SK-N-MC (cell line): ENCODE measurements at regions not wholly inside any gene's neighbourhood (a gene's known extent, or its start where the extent isn't known, plus 50 kb on each side); places are given as distances from the start of the nearest gene placed in this dataset.

Experiments
- DNase-seq: peaks from one replicate; pipeline ENCODE4 v3.0.0-alpha.2; 2011; ENCODE audit warnings: low read depth, low spot score
- H3K27ac ChIP-seq: fragments of 200-600 bp; sonication (generic); 2 replicates; pipeline ENCODE4 v1.5.1; 2016; ENCODE audit warnings: mixed run types
- H3K36me3 ChIP-seq: fragments of 200-600 bp; sonication (generic); 2 replicates; pipeline ENCODE4 v1.6.1; 2017; ENCODE audit warnings: antibody characterized with exemption, low read length, mixed read lengths; ENCODE audit not compliant: insufficient read depth
- H3K4me3 ChIP-seq: fragments of 200-600 bp; sonication (generic); 2 replicates; pipeline ENCODE4 v1.5.1; 2016
- H3K9ac ChIP-seq: fragments of 200-600 bp; sonication (generic); 2 replicates; pipeline ENCODE4 v1.8.0; 2017; ENCODE audit warnings: mixed run types, mixed read lengths; ENCODE audit not compliant: insufficient read length
- H3K9me3 ChIP-seq: fragments of 200-600 bp; sonication (generic); 2 replicates; pipeline ENCODE4 v1.6.1; 2017; ENCODE audit warnings: low read depth, mild to moderate bottlenecking, antibody characterized with exemption, low read length, moderate library complexity, mixed read lengths
- EZH2 ChIP-seq: fragments of 200-600 bp; sonication (generic); IDR thresholded peaks from one replicate; pipeline ENCODE4 v1.6.1; 2017; ENCODE audit warnings: antibody characterized with exemption
- FOXP2 ChIP-seq: optimal IDR thresholded peaks from 2 replicates; pipeline ENCODE3; 2011; ENCODE audit warnings: mild to moderate bottlenecking, moderate library complexity; ENCODE audit not compliant: insufficient read depth; ENCODE audit errors: extremely low read length, control extremely low read depth
- POLR2AphosphoS5 ChIP-seq: IDR thresholded peaks from 2 replicates; pipeline ENCODE4 v1.6.1; 2012; ENCODE audit warnings: mild to moderate bottlenecking, low read depth, low read length, borderline replicate concordance

GRCh38 chr15:39333393-39333792 lies 247.5 kb upstream of the THBS1 start:
- H3K27ac ChIP-seq = no peak overlapping the region

DNA sequence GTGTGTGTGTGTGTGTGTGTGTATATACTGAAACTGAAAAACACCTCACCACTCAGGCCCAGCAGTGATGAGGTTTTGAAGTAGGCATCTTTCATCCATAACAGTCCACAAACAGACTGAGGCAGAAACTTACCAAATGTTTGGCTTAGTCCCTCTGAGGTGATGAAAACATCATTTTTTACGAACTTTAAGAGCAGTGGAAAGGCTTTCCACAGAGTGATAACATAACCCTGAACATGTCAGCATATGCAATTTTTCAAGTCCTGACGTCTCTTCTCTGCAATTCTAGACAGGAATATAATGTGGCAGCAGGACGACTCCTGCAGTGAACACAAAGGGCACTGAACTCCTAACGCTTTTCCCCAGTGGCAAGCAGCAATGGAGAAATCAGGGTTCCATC lies 247.0 kb upstream of the THBS1 start:
- H3K27ac ChIP-seq = no peak overlapping the region
- H3K4me3 ChIP-seq = no peak overlapping the region
- no peaks in the 10 kb centered on the region for H3K9me3 ChIP-seq
- H3K9ac ChIP-seq = no peak overlapping the region
- TF ChIP-seq FOXP2 = no peak
- TF ChIP-seq POLR2AphosphoS5 = no peak
- no peak for TF ChIP-seq EZH2
- no peaks in the 10 kb centered on the region for H3K36me3 ChIP-seq
- no peak for DNase-seq

More at GRCh38 chr15:39333393-39333792, 247.5 kb upstream of the THBS1 start:
- no peak for DNase-seq
- H3K4me3 ChIP-seq = no peak overlapping the region
- no peaks in the 10 kb centered on the region for H3K36me3 ChIP-seq
- H3K9me3 ChIP-seq = no peaks in the 10 kb centered on the region
- H3K9ac ChIP-seq = no peak overlapping the region
- no peak for TF ChIP-seq POLR2AphosphoS5
- TF ChIP-seq FOXP2 = no peak
- TF ChIP-seq EZH2 = no peak

DNA sequence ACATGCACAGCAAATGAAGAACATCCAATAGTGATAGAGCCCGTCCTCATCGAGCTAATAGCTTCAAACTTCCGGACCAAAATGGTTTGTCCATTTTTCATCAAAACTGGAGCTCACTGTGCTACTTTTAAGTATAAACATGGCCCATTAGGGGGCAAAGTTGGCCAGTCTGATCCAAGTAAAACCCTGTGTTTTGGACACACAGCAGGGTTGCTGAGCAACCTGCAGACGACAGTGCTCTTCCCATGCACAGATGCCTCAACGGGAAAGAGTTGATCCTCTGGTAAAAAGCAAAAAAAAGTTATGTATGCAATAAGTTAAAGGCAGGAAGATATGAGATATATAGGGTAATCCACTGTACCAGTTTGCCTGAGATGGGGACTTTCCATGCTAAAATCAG lies 244.0 kb upstream of the THBS1 start:
- no peak for DNase-seq
- no peak for TF ChIP-seq EZH2
- TF ChIP-seq POLR2AphosphoS5 = no peak
- no peak for TF ChIP-seq FOXP2
- Histone ChIP-seq H3K4me3 (no peak overlapping the region), H3K36me3 (no peaks in the 10 kb centered on the region), H3K9me3 (no peaks in the 10 kb centered on the region), H3K27ac (no peak overlapping the region), H3K9ac (no peak overlapping the region)

DNA sequence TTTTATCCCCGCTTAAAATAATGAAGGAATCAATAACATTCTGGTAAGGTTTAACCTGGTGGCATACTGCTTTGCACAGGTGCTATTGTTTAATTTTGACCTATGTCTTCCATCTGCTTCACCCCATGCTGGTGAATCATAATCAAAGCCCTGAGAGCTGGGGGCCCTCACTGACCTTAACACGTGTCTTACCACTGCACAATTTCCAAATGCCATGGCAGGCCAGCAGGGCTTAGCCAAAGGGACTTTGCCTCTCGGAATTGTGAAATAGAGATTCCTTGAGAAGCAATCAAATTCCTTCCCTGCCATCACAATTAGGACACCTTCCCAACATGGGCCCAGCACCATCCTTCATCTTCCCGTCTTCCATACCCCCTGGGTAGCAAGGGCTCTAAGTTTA lies 242.6 kb upstream of the THBS1 start:
- no peak overlapping the region for H3K9ac ChIP-seq
- H3K27ac ChIP-seq = no peak overlapping the region
- DNase-seq = no peak
- no peaks in the 10 kb centered on the region for H3K36me3 ChIP-seq
- TF ChIP-seq FOXP2 = no peak
- no peak for TF ChIP-seq POLR2AphosphoS5
- TF ChIP-seq EZH2 = no peak
- no peak overlapping the region for H3K4me3 ChIP-seq
- no peaks in the 10 kb centered on the region for H3K9me3 ChIP-seq

DNA sequence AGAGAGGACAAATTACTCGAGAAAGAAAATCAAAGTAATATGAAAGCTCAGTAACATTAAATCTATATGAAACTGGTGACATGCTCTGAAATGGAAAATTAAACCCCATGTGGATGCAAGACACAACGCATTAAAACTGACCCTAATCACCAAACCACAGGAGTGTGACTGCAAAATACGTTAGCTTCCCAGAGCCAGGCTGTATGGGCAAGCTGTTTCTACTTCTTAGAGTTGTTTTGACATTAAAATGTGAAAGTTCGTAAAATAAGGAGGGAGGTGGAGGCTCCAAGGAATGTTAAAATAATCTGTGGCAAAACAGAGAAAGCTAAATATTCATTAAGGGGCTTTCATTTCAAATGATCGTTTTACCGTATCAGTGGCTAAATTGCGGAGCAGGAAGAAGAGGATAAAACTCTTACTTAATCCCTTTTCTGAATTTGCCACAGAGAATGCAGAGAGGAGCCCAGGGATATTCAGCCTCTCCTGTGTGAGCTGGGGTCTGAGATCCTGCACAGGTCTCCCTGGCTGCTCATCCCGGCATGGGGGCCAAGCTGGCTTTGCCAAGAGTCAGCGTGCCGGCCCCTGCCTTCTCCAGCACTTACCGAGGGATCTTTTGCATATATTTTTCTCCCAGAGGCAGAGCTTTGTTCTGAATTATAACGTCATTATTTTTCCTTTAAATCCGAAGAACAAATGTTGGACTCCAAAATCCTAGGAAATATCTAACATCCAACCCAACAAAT lies 239.8 kb upstream of the THBS1 start:
- Histone ChIP-seq H3K4me3 (no peak overlapping the region), H3K9me3 (no peaks in the 10 kb centered on the region), H3K27ac (no peak overlapping the region), H3K9ac (no peak overlapping the region), H3K36me3 (no peaks in the 10 kb centered on the region)
- no peak for TF ChIP-seq POLR2AphosphoS5
- TF ChIP-seq EZH2 = no peak
- no peak for TF ChIP-seq FOXP2
- DNase-seq = no peak

DNA sequence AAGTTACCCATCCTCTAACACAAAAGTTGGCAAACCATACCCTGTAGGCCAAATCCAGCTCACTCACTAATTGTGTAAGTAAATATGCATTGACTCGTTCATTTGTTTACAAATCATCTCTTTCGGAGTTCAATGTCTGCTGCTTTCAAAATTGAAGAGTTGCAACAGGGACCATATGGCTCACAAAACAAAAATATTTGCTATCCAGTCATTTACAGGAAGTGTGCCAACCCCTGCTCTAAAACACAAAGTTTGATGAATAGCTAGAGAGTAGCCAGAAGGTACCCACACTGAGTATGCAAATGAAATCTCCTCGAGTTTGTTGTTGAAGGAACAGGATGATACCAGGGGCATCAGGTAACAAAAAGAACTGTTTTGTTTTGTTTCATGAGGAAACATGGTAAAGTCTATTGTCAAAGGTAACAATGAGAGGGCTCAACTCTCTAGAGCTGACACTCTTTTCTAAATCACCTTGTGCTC lies 236.2 kb upstream of the THBS1 start:
- Histone ChIP-seq H3K9ac (no peak overlapping the region), H3K9me3 (no peaks in the 10 kb centered on the region), H3K4me3 (no peak overlapping the region), H3K27ac (no peak overlapping the region), H3K36me3 (no peaks in the 10 kb centered on the region)
- TF ChIP-seq FOXP2 (no peak), EZH2 (no peak), POLR2AphosphoS5 (no peak)
- no peak for DNase-seq

DNA sequence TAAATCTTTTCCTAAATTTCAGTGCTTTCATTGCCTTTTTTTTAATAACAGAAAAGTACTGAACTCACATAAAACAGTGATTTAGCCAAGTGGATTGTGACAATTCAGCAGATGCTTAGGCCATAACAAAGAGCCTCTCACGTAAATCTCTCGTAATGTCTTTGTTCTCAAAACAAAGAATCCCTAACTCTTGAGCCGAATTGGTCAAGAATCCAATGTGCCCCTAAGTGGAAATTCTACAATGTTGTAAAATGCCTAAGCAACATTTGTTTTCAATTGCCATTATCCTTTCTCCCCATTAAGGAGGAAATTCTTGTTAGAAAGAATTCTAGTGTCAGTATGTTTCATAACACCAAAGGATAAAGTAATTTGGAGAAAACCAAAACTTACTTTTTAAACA lies 235.7 kb upstream of the THBS1 start:
- Histone ChIP-seq H3K9ac (no peak overlapping the region), H3K27ac (no peak overlapping the region), H3K36me3 (no peaks in the 10 kb centered on the region), H3K9me3 (no peaks in the 10 kb centered on the region), H3K4me3 (no peak overlapping the region)
- DNase-seq = no peak
- no peak for TF ChIP-seq EZH2
- no peak for TF ChIP-seq POLR2AphosphoS5
- no peak for TF ChIP-seq FOXP2

DNA sequence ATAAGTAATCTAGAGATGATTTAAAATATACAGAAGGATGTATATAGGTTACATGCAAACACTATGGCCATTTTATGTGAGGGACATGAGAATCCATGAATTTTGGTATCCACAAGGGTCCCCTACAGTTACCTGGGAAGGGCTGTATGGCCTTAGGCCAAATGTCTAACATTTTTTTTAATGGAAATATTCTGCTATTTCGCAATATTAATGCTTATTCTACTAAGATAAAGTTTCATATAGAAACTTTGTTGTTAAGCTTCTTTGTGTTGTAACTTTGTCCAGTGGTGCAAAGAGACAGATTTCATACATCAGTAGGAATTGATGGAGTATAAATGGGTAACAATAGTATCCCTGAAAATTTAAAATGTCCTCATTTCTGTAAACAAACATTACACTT lies 233.4 kb upstream of the THBS1 start:
- no peak overlapping the region for H3K9ac ChIP-seq
- TF ChIP-seq EZH2 (no peak), POLR2AphosphoS5 (no peak), FOXP2 (no peak)
- H3K9me3 ChIP-seq = no peaks in the 10 kb centered on the region
- no peak overlapping the region for H3K4me3 ChIP-seq
- no peak overlapping the region for H3K27ac ChIP-seq
- H3K36me3 ChIP-seq = no peaks in the 10 kb centered on the region
- no peak for DNase-seq
